Transverse colon (tissue), 4 donors: ENCODE measurements at regions not wholly inside any gene's neighbourhood (a gene's known extent, or its start where the extent isn't known, plus 50 kb on each side); places are given as distances from the start of the nearest gene placed in this dataset.

Source experiments
- DNase-seq: peaks from one replicate; pipeline ENCODE4 v3.0.0-alpha.2; 2019
- H3K27ac ChIP-seq, 4 donors: fragments of 200-600 bp; sonication (generic); 2 replicates each; pipeline ENCODE4 v1.5.1; 2016 to 2018; ENCODE audit warnings: inconsistent platforms in 4 of 4
- H3K27me3 ChIP-seq: fragments of 200-600 bp; sonication (generic); 2 replicates; pipeline ENCODE4 v1.5.1; 2017; ENCODE audit warnings: inconsistent platforms
- H3K36me3 ChIP-seq, 4 donors: fragments of 200-600 bp; sonication (generic); 2 replicates each; pipeline ENCODE4 v1.5.1; 2017 to 2019; ENCODE audit warnings: inconsistent platforms in 4 of 4
- H3K4me1 ChIP-seq, 4 donors: fragments of 200-600 bp; sonication (generic); 2 replicates each; pipeline ENCODE4 v1.5.1; 2017 to 2020; ENCODE audit warnings: inconsistent platforms in 4 of 4
- H3K4me3 ChIP-seq, 4 donors: fragments of 200-600 bp; sonication (generic); 1 replicate in 1 of 4; 2 replicates in 3 of 4; pipeline versions ENCODE4 v1.5.1 to v1.6.1; 2017 to 2019; ENCODE audit warnings: inconsistent platforms in 4 of 4
- H3K9me3 ChIP-seq, 2 donors: fragments of 200-600 bp; sonication (generic); 2 replicates each; pipeline ENCODE4 v1.5.1; 2017 to 2019; ENCODE audit warnings: inconsistent platforms in 2 of 2
- EP300 ChIP-seq: sonication (generic); formaldehyde crosslinking; IDR thresholded peaks from one replicate; pipeline ENCODE4 v1.6.1; 2017; ENCODE audit warnings: antibody characterized with exemption, low read depth
- POLR2A ChIP-seq: fragments of 450-650 bp; IDR thresholded peaks from one replicate; pipeline ENCODE4 v1.6.1; 2016; ENCODE audit warnings: antibody characterized with exemption, mild to moderate bottlenecking, moderate library complexity
- POLR2AphosphoS5 ChIP-seq, 3 donors: sonication (generic); formaldehyde crosslinking; IDR thresholded peaks; one replicate each; pipeline ENCODE4 v1.6.1; 2016; ENCODE audit warnings: antibody characterized with exemption in 3 of 3
- WGBS, 2 donors: methylation state at CpG; one replicate each; pipeline ENCODE4 v1.1.5; 2018; ENCODE audit warnings: low coverage in 1 of 2; 5-methylcytosine and 5-hydroxymethylcytosine counted together
- in situ Hi-C, 4 donors: fragments of 200-750 bp; cut with MboI; loops; one replicate each; pipeline versions ENCODE4 v1.15.0 to v1.15.1; 2017; ENCODE audit warnings: low sequenced_read_pairs in 3 of 4, low pct_ligation_motif_present in 1 of 4, low pct_unique_long_range_greater_than_20kb in 1 of 4
- intact Hi-C: fragments of 100-400 bp; cut with DNase I; formaldehyde crosslinking; loops from one replicate; pipeline ENCODE4 v1.15.1; 2023; ENCODE audit warnings: low total_unique reads
- TF ChIP-seq, protein P1 (sequence below), 5 experiments: fragments of 200-600 bp in 3 of 5; fragments of 450-650 bp in 2 of 5; sonication (generic) in 3 of 5; IDR thresholded peaks; 1 replicate in 2 of 5; 2 replicates in 3 of 5; pipeline ENCODE4 v1.5.1; 2016 to 2017; ENCODE audit warnings: antibody characterized with exemption in 5 of 5, inconsistent platforms in 3 of 5, mild to moderate bottlenecking in 2 of 5, moderate library complexity in 1 of 5

DNA sequence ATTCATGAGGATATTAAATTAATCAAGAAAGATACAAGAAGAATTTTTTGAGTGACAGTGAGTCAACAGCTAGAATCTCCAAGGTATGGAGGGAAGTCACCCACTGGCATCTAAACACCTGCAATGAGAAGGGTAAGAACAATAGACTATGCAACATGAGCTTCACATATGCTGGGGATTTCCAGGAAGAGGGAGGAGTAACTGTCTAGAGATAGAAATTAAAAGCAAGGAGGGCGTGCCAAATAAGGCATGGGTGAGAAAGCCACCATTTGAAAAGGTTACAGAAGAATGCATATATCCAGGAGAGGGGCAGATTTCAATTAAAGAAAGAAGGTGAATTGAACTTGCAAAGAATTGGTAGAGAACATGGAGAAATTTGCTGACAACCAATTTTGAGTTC is 365.7 kb downstream of the GPR37 start:
- Histone ChIP-seq H3K27me3 (no peaks in the 10 kb centered on the region), H3K36me3 (no peaks in the 10 kb centered on the region), H3K9me3 (no peaks in the 10 kb centered on the region), H3K4me3 (no peak overlapping the region), H3K27ac (no peak overlapping the region), H3K4me1 (no peaks in the 10 kb centered on the region)
- DNase-seq = no peak
- in situ Hi-C loops (no loop called here), intact Hi-C loops (no loop called here)
- WGBS, 2 donors = 64 to 68% methylated on average over 1 of the region's 1 CpG
- TF ChIP-seq, protein P1, sequence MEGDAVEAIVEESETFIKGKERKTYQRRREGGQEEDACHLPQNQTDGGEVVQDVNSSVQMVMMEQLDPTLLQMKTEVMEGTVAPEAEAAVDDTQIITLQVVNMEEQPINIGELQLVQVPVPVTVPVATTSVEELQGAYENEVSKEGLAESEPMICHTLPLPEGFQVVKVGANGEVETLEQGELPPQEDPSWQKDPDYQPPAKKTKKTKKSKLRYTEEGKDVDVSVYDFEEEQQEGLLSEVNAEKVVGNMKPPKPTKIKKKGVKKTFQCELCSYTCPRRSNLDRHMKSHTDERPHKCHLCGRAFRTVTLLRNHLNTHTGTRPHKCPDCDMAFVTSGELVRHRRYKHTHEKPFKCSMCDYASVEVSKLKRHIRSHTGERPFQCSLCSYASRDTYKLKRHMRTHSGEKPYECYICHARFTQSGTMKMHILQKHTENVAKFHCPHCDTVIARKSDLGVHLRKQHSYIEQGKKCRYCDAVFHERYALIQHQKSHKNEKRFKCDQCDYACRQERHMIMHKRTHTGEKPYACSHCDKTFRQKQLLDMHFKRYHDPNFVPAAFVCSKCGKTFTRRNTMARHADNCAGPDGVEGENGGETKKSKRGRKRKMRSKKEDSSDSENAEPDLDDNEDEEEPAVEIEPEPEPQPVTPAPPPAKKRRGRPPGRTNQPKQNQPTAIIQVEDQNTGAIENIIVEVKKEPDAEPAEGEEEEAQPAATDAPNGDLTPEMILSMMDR (IDR thresholded peaks at IDR 0.05) = no peak
- TF ChIP-seq POLR2AphosphoS5 (IDR thresholded peaks at IDR 0.05) (no peak), POLR2A (no peak), EP300 (no peak)

DNA sequence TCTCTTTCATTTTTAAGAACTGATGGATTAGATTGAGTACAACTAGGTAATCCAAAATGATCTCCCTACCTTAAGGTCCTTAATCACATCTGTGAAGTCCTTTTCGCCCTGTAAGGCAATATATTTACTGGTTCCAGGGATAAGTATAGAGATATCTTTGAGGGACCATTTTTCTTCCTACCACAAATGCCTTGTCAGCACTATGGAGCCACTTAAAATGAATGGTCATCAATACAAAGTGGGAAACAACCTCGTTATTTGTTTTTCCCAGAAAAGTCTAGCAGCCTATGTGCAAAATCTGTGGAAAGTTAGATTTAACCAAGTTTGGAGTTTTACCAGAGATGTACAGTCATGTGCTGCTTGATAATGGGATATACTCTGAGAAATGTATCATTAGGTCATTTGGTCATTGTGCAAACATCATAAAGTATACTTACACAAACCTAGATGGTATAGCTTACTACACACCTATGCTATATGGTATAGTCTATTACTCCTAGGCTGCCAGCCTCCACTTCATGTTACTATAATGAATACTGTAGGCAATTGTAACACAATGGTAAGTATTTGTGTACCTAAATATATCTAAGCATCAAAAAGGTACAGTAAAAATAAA is 366.2 kb upstream of the TMEM229A start:
- in situ Hi-C loops (no loop called here), intact Hi-C loops (no loop called here)
- no peaks in the 10 kb centered on the region for H3K9me3 ChIP-seq
- no peak overlapping the region for H3K27ac ChIP-seq
- no peak for DNase-seq
- no peak overlapping the region for H3K4me3 ChIP-seq
- no peaks in the 10 kb centered on the region for H3K4me1 ChIP-seq
- TF ChIP-seq EP300 = no peak
- H3K36me3 ChIP-seq = no peaks in the 10 kb centered on the region
- H3K27me3 ChIP-seq = no peaks in the 10 kb centered on the region
- WGBS, 2 donors = 71 to 79% methylated on average over 2 of the region's 2 CpGs

DNA sequence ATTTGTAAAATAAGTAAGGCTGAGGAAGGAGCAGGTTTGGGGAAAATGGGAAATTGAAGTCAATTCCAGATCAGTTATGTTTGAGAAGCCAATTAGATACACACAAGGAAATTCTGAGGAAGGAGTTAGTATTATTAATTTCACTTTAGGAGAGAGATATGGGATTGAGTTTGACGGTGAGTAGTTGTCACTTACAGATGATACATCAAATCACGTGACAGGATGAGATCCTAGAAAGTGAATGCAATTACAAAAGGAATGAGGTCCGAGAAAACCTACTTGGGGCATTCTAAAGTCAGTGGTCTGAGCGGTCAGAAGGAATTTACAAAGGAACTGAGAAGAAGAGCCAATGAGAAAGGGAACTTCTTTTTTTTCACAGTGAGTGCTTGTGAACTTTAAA is 364.3 kb upstream of the TMEM229A start:
- in situ Hi-C loops (no loop called here), intact Hi-C loops (no loop called here)
- Histone ChIP-seq H3K4me1 (no peaks in the 10 kb centered on the region), H3K36me3 (no peaks in the 10 kb centered on the region), H3K4me3 (no peak overlapping the region), H3K27me3 (no peaks in the 10 kb centered on the region), H3K9me3 (no peaks in the 10 kb centered on the region), H3K27ac (no peak overlapping the region)
- WGBS, 2 donors = 76 to 81% methylated on average over 4 of the region's 4 CpGs
- DNase-seq = no peak
- TF ChIP-seq, protein P1 (IDR thresholded peaks at IDR 0.05) = no peak
- no peak for TF ChIP-seq POLR2AphosphoS5 (IDR thresholded peaks at IDR 0.05)
- no peak for TF ChIP-seq POLR2A
- TF ChIP-seq EP300 = no peak

DNA sequence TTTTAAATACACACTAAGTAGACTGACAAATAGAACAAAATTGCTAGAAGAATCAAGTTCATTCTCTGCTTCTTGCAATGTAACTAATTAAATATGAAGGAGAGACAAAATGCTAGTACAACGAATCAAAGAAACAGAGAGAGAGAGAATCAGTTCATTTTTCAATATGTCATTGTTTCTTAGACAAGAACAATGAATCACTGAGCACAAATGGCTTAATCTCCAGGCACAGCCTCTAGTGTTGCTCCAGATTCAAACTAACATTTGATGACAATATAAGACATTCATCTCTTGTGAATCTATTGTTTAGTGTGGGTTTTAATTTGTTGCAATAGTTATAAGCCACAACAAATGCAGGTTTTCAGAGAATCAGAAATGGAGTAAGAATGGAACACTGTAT is 357.4 kb upstream of the TMEM229A start:
- Histone ChIP-seq H3K9me3 (no peaks in the 10 kb centered on the region), H3K27me3 (no peaks in the 10 kb centered on the region), H3K4me3 (no peak overlapping the region), H3K36me3 (no peaks in the 10 kb centered on the region), H3K27ac (no peak overlapping the region), H3K4me1 (no peaks in the 10 kb centered on the region)
- WGBS, 2 donors = 43 to 66% methylated on average over 1 of the region's 1 CpG
- TF ChIP-seq POLR2A (no peak), EP300 (no peak), POLR2AphosphoS5 (IDR thresholded peaks at IDR 0.05) (no peak)
- TF ChIP-seq, protein P1 (IDR thresholded peaks at IDR 0.05) = no peak
- DNase-seq = no peak
- in situ Hi-C loops = no loop called here
- intact Hi-C loops = no loop called here

DNA sequence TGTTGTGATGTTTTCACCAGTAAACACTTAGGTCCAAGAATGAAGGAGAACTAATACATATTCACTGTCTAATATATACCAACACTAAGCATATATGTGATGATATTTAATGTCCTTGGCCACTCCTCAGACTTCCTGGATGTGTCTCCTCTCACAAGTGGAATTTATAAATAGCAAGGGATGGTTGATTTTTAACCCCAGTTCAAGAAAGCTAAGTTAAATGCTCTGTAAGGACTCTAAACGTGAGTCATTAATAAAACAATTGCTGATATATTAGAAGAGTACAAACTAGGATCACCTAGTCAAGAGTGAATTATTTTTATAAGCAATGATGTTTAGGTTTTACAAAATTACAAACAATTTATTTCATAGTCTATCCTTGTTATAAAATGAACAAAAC is 355.9 kb upstream of the TMEM229A start:
- DNase-seq = no peak
- H3K4me1 ChIP-seq = no peaks in the 10 kb centered on the region
- no peak overlapping the region for H3K27ac ChIP-seq
- intact Hi-C loops (no loop called here), in situ Hi-C loops (no loop called here)
- no peaks in the 10 kb centered on the region for H3K36me3 ChIP-seq
- TF ChIP-seq POLR2A (no peak), POLR2AphosphoS5 (IDR thresholded peaks at IDR 0.05) (no peak), EP300 (no peak)
- TF ChIP-seq, protein P1 (IDR thresholded peaks at IDR 0.05) = no peak
- no peaks in the 10 kb centered on the region for H3K27me3 ChIP-seq
- 32 to 42% methylated on average over 1 of the region's 1 CpG for WGBS, 2 donors
- no peaks in the 10 kb centered on the region for H3K9me3 ChIP-seq
- no peak overlapping the region for H3K4me3 ChIP-seq
